ENCODE measurements at regions not wholly inside any gene's neighbourhood (a gene's known extent, or its start where the extent isn't known, plus 50 kb on each side); places are given as distances from the start of the nearest gene placed in this dataset.

- H3K4me2 ChIP-seq (ENCODE audit: low read depth, low read length) = no peak overlapping the region
- TF ChIP-seq CTCF (IDR thresholded peaks at IDR 0.05; ENCODE audit: low read length) (no peak), EZH2 (optimal IDR thresholded peaks at IDR 0.05; ENCODE audit: low read depth, low read length) (no peak), EZH2phosphoT487 (IDR thresholded peaks at IDR 0.05; ENCODE audit: low read length) (no peak)
- no peak for DNase-seq
- no peak overlapping the region for H3K27ac ChIP-seq (ENCODE audit: low read length)
- no peaks in the 10 kb centered on the region for H3K9me3 ChIP-seq (replicated peaks; ENCODE audit: insufficient read depth, low read length)
- no peak overlapping the region for H2AFZ ChIP-seq (ENCODE audit: low read length)
- H3K4me3 ChIP-seq (ENCODE audit: low read length) = no peak overlapping the region
- H3K4me1 ChIP-seq (ENCODE audit: low read length) = peaks cover 22% of the 10 kb centered on the region
- H3K9ac ChIP-seq (ENCODE audit: low read length) = no peak overlapping the region
- no peaks in the 10 kb centered on the region for H3F3A ChIP-seq (ENCODE audit: insufficient read depth, low read length)
- H4K20me1 ChIP-seq (ENCODE audit: insufficient read depth, low read length) = no peaks in the 10 kb centered on the region
- no peaks in the 10 kb centered on the region for H3K9me2 ChIP-seq (replicated peaks; ENCODE audit: insufficient read depth, low read length)
- no peaks in the 10 kb centered on the region for H3K36me3 ChIP-seq (replicated peaks; ENCODE audit: insufficient read depth, low read length)
- H3K79me2 ChIP-seq (ENCODE audit: low read length) = no peaks in the 10 kb centered on the region
- no peaks in the 10 kb centered on the region for H3K27me3 ChIP-seq (replicated peaks; ENCODE audit: insufficient read depth, low read length)
Observed at GRCh38 chr12:88958946-88959345, 378.7 kb upstream of the KITLG start.

GRCh38 chr12:88958153-88958552 is 377.9 kb upstream of the KITLG start:
- Histone ChIP-seq H3K79me2 (ENCODE audit: low read length) (no peaks in the 10 kb centered on the region), H3K27me3 (replicated peaks; ENCODE audit: insufficient read depth, low read length) (no peaks in the 10 kb centered on the region), H3K9me3 (replicated peaks; ENCODE audit: insufficient read depth, low read length) (no peaks in the 10 kb centered on the region), H3K27ac (ENCODE audit: low read length) (no peak overlapping the region), H4K20me1 (ENCODE audit: insufficient read depth, low read length) (no peaks in the 10 kb centered on the region), H3K4me3 (ENCODE audit: low read length) (no peak overlapping the region), H3K4me1 (ENCODE audit: low read length) (peaks cover 22% of the 10 kb centered on the region), H3K9me2 (replicated peaks; ENCODE audit: insufficient read depth, low read length) (no peaks in the 10 kb centered on the region), H3K4me2 (ENCODE audit: low read depth, low read length) (no peak overlapping the region), H3K9ac (ENCODE audit: low read length) (no peak overlapping the region), H3F3A (ENCODE audit: insufficient read depth, low read length) (no peaks in the 10 kb centered on the region), H3K36me3 (replicated peaks; ENCODE audit: insufficient read depth, low read length) (no peaks in the 10 kb centered on the region), H2AFZ (ENCODE audit: low read length) (no peak overlapping the region)
- TF ChIP-seq EZH2phosphoT487 (IDR thresholded peaks at IDR 0.05; ENCODE audit: low read length) (no peak), EZH2 (optimal IDR thresholded peaks at IDR 0.05; ENCODE audit: low read depth, low read length) (no peak), CTCF (IDR thresholded peaks at IDR 0.05; ENCODE audit: low read length) (no peak)
- DNase-seq = no peak

- Histone ChIP-seq H3K9me3 (replicated peaks; ENCODE audit: insufficient read depth, low read length) (no peaks in the 10 kb centered on the region), H3F3A (ENCODE audit: insufficient read depth, low read length) (no peaks in the 10 kb centered on the region), H3K4me1 (ENCODE audit: low read length) (peaks cover 22% of the 10 kb centered on the region), H3K27me3 (replicated peaks; ENCODE audit: insufficient read depth, low read length) (no peaks in the 10 kb centered on the region), H3K27ac (ENCODE audit: low read length) (no peak overlapping the region), H2AFZ (ENCODE audit: low read length) (no peak overlapping the region), H3K36me3 (replicated peaks; ENCODE audit: insufficient read depth, low read length) (no peaks in the 10 kb centered on the region), H4K20me1 (ENCODE audit: insufficient read depth, low read length) (no peaks in the 10 kb centered on the region), H3K9ac (ENCODE audit: low read length) (no peak overlapping the region), H3K79me2 (ENCODE audit: low read length) (no peaks in the 10 kb centered on the region), H3K4me2 (ENCODE audit: low read depth, low read length) (no peak overlapping the region), H3K4me3 (ENCODE audit: low read length) (no peak overlapping the region), H3K9me2 (replicated peaks; ENCODE audit: insufficient read depth, low read length) (no peaks in the 10 kb centered on the region)
- no peak for DNase-seq
- TF ChIP-seq EZH2phosphoT487 (IDR thresholded peaks at IDR 0.05; ENCODE audit: low read length) = no peak
- no peak for TF ChIP-seq EZH2 (optimal IDR thresholded peaks at IDR 0.05; ENCODE audit: low read depth, low read length)
- TF ChIP-seq CTCF (IDR thresholded peaks at IDR 0.05; ENCODE audit: low read length) = no peak
Observed at GRCh38 chr12:88957358-88957757, 377.1 kb upstream of the KITLG start.

Data from MM.1S (cell line).